Ureter (tissue), 1 donor: ENCODE measurements at regions not wholly inside any gene's neighbourhood (a gene's known extent, or its start where the extent isn't known, plus 50 kb on each side); places are given as distances from the start of the nearest gene placed in this dataset.
"Not testable (repeated sequence)": the region's sequence is repeated elsewhere in the genome, so short reads cannot be mapped to it uniquely, and the experiment has no call there.

Source experiments
- DNase-seq: peaks from one replicate; pipeline ENCODE4 v3.0.0-alpha.2; 2020; ENCODE audit warnings: low spot score
- donor health status: DM: yes; HTN: yes; CAD: no.

GRCh38 chr10:22086730-22087401, 83.3 kb upstream of the DNAJC1 start:
- DNase-seq: peak; percentile 76

GRCh38 chr10:22079921-22080320, 76.4 kb upstream of the DNAJC1 start:
- not testable (repeated sequence) for DNase-seq

GRCh38 chr10:22071332-22071731, 67.8 kb upstream of the DNAJC1 start:
- DNase-seq: no peak

GRCh38 chr10:22067091-22067490, 63.6 kb upstream of the DNAJC1 start:
- DNase-seq: no peak

- not testable (repeated sequence) for DNase-seq
These were observed 57.5 kb upstream of the DNAJC1 start for GRCh38 chr10:22060984-22061383.

- no peak for DNase-seq
These were observed 54.7 kb upstream of the DNAJC1 start for GRCh38 chr10:22058201-22058600.

GRCh38 chr10:22054961-22055360, 51.4 kb upstream of the DNAJC1 start:
- DNase-seq: no peak
